Immature natural killer cell (primary cell): ENCODE measurements at regions not wholly inside any gene's neighbourhood (a gene's known extent, or its start where the extent isn't known, plus 50 kb on each side); places are given as distances from the start of the nearest gene placed in this dataset.
"Not testable (repeated sequence)": the region's sequence is repeated elsewhere in the genome, so short reads cannot be mapped to it uniquely, and the experiment has no call there.

Source experiments
- DNase-seq, 3 donors: peaks; one replicate each; pipeline ENCODE4 v3.0.0; 2022; ENCODE audit warnings: mixed read lengths in 1 of 3
- H3K27ac Mint-ChIP-seq, 6 donors: one replicate each; pipeline ENCODE4 v1.8.0; 2020; ENCODE audit warnings: mixed read lengths in 6 of 6, mild to moderate bottlenecking in 5 of 6, inconsistent platforms in 4 of 6, moderate library complexity in 3 of 6
- H3K27me3 Mint-ChIP-seq, 3 donors: one replicate each; pipeline ENCODE4 v1.8.0; 2020 to 2021; ENCODE audit warnings: low read depth in 3 of 3, mild to moderate bottlenecking in 3 of 3, mixed read lengths in 3 of 3, moderate library complexity in 3 of 3, inconsistent platforms in 1 of 3
- H3K36me3 Mint-ChIP-seq, 3 donors: one replicate each; pipeline ENCODE4 v1.8.0; 2020; ENCODE audit warnings: mixed read lengths in 3 of 3, inconsistent platforms in 2 of 3, mild to moderate bottlenecking in 2 of 3
- H3K4me1 Mint-ChIP-seq, 2 donors: one replicate each; pipeline ENCODE4 v1.8.0; 2020; ENCODE audit warnings: inconsistent platforms in 2 of 2, mild to moderate bottlenecking in 2 of 2, mixed read lengths in 2 of 2, moderate library complexity in 1 of 2
- H3K4me3 Mint-ChIP-seq, 5 donors: one replicate each; pipeline ENCODE4 v1.8.0; 2020; ENCODE audit warnings: mild to moderate bottlenecking in 5 of 5, mixed read lengths in 5 of 5, inconsistent platforms in 3 of 5, moderate library complexity in 3 of 5
- H3K9me3 Mint-ChIP-seq, 6 donors: one replicate each; pipeline ENCODE4 v1.8.0; 2020; ENCODE audit warnings: mild to moderate bottlenecking in 6 of 6, mixed read lengths in 6 of 6, inconsistent platforms in 4 of 6, moderate library complexity in 3 of 6

- Mint-ChIP-seq H3K9me3 (no peaks in the 10 kb centered on the region), H3K36me3 (no peaks in the 10 kb centered on the region), H3K4me1 (no peaks in the 10 kb centered on the region), H3K27ac (no peak overlapping the region), H3K4me3 (no peak overlapping the region), H3K27me3 (peaks cover 0 to 3% (median 0%) of the 10 kb centered on the region in 3 donors)
- DNase-seq: no peak
These were observed 684.1 kb upstream of the C16orf82 start for GRCh38 chr16:26382586-26382985.

GRCh38 chr16:26386096-26386495 is 680.6 kb upstream of the C16orf82 start:
- H3K27ac Mint-ChIP-seq: no peak overlapping the region
- peaks cover 0 to 3% (median 0%) of the 10 kb centered on the region in 6 donors for H3K9me3 Mint-ChIP-seq
- peaks cover 0 to 1% (median 0%) of the 10 kb centered on the region in 3 donors for H3K27me3 Mint-ChIP-seq
- H3K4me1 Mint-ChIP-seq: no peaks in the 10 kb centered on the region
- no peaks in the 10 kb centered on the region for H3K36me3 Mint-ChIP-seq
- no peak for DNase-seq
- no peak overlapping the region for H3K4me3 Mint-ChIP-seq

GRCh38 chr16:26391833-26392232 is 674.9 kb upstream of the C16orf82 start:
- DNase-seq: no peak
- Mint-ChIP-seq H3K36me3 (no peaks in the 10 kb centered on the region), H3K4me3 (no peak overlapping the region), H3K9me3 (peaks cover 0 to 13% (median 0%) of the 10 kb centered on the region in 6 donors), H3K4me1 (no peaks in the 10 kb centered on the region), H3K27ac (no peak overlapping the region), H3K27me3 (peaks cover 0 to 4% (median 2%) of the 10 kb centered on the region in 3 donors)

GRCh38 chr16:26394409-26394808 is 672.3 kb upstream of the C16orf82 start:
- Mint-ChIP-seq H3K36me3 (no peaks in the 10 kb centered on the region), H3K4me1 (no peaks in the 10 kb centered on the region), H3K27me3 (peaks cover 2 to 4% (median 2%) of the 10 kb centered on the region in 3 donors), H3K4me3 (no peak overlapping the region), H3K9me3 (peaks cover 0 to 13% (median 0%) of the 10 kb centered on the region in 6 donors), H3K27ac (no peak overlapping the region)
- DNase-seq: no peak

- Mint-ChIP-seq H3K9me3 (peaks cover 0 to 13% (median 0%) of the 10 kb centered on the region in 6 donors), H3K4me3 (no peak overlapping the region), H3K27ac (no peak overlapping the region), H3K27me3 (peaks cover 2 to 4% (median 2%) of the 10 kb centered on the region in 3 donors), H3K36me3 (no peaks in the 10 kb centered on the region), H3K4me1 (no peaks in the 10 kb centered on the region)
- DNase-seq: no peak
These were observed 671.0 kb upstream of the C16orf82 start for GRCh38 chr16:26395700-26396099.

- Mint-ChIP-seq H3K27ac (no peak overlapping the region), H3K4me1 (no peaks in the 10 kb centered on the region), H3K4me3 (no peak overlapping the region), H3K27me3 (peaks cover 2 to 8% (median 5%) of the 10 kb centered on the region in 3 donors), H3K9me3 (peaks cover 0 to 12% (median 0%) of the 10 kb centered on the region in 6 donors), H3K36me3 (no peaks in the 10 kb centered on the region)
- no peak for DNase-seq
These were observed 670.1 kb upstream of the C16orf82 start for GRCh38 chr16:26396511-26397235.

GRCh38 chr16:26413780-26414179 is 652.9 kb upstream of the C16orf82 start:
- Mint-ChIP-seq H3K9me3 (peaks cover 0 to 6% (median 2%) of the 10 kb centered on the region in 6 donors), H3K27me3 (peaks cover 2 to 6% (median 5%) of the 10 kb centered on the region in 3 donors), H3K4me1 (no peaks in the 10 kb centered on the region), H3K4me3 (no peak overlapping the region), H3K36me3 (no peaks in the 10 kb centered on the region), H3K27ac (no peak overlapping the region)
- DNase-seq: no peak

GRCh38 chr16:26419458-26419857 is 647.3 kb upstream of the C16orf82 start:
- not testable (repeated sequence) for H3K27ac Mint-ChIP-seq, DNase-seq, H3K36me3 Mint-ChIP-seq

GRCh38 chr16:26430618-26431017 is 636.1 kb upstream of the C16orf82 start:
- peaks cover 0 to 6% (median 2%) of the 10 kb centered on the region in 3 donors for H3K27me3 Mint-ChIP-seq
- H3K27ac Mint-ChIP-seq: no peak overlapping the region
- no peaks in the 10 kb centered on the region for H3K36me3 Mint-ChIP-seq
- no peak for DNase-seq
- H3K4me1 Mint-ChIP-seq: no peaks in the 10 kb centered on the region
- peaks cover 0 to 9% (median 0%) of the 10 kb centered on the region in 6 donors for H3K9me3 Mint-ChIP-seq
- H3K4me3 Mint-ChIP-seq: no peak overlapping the region

More at GRCh38 chr16:26419458-26419857, 647.3 kb upstream of the C16orf82 start:
- not testable (repeated sequence) for H3K4me1 Mint-ChIP-seq, H3K4me3 Mint-ChIP-seq, H3K27me3 Mint-ChIP-seq, H3K9me3 Mint-ChIP-seq

- no peak for DNase-seq
- peaks cover 0 to 7% (median 4%) of the 10 kb centered on the region in 3 donors for H3K27me3 Mint-ChIP-seq
These were observed 632.9 kb upstream of the C16orf82 start for GRCh38 chr16:26433807-26434206.

GRCh38 chr16:26441178-26441577 is 625.5 kb upstream of the C16orf82 start:
- H3K27me3 Mint-ChIP-seq: peaks cover 0 to 10% (median 0%) of the 10 kb centered on the region in 3 donors
- H3K36me3 Mint-ChIP-seq: no peaks in the 10 kb centered on the region
- no peak overlapping the region for H3K4me3 Mint-ChIP-seq
- peaks cover 0 to 4% (median 0%) of the 10 kb centered on the region in 6 donors for H3K9me3 Mint-ChIP-seq
- no peak overlapping the region for H3K27ac Mint-ChIP-seq
- DNase-seq: no peak
- H3K4me1 Mint-ChIP-seq: no peaks in the 10 kb centered on the region

More at GRCh38 chr16:26433807-26434206, 632.9 kb upstream of the C16orf82 start:
- H3K36me3 Mint-ChIP-seq: no peaks in the 10 kb centered on the region
- no peaks in the 10 kb centered on the region for H3K4me1 Mint-ChIP-seq
- H3K27ac Mint-ChIP-seq: no peak overlapping the region
- no peak overlapping the region for H3K4me3 Mint-ChIP-seq
- peaks cover 0 to 7% (median 2%) of the 10 kb centered on the region in 6 donors for H3K9me3 Mint-ChIP-seq

- Mint-ChIP-seq H3K27ac (no peak overlapping the region), H3K9me3 (peaks cover 0 to 4% (median 0%) of the 10 kb centered on the region in 6 donors), H3K4me3 (no peak overlapping the region), H3K27me3 (peaks cover 0 to 7% (median 2%) of the 10 kb centered on the region in 3 donors), H3K4me1 (no peaks in the 10 kb centered on the region), H3K36me3 (no peaks in the 10 kb centered on the region)
- no peak for DNase-seq
These were observed 624.4 kb upstream of the C16orf82 start for GRCh38 chr16:26442321-26442720.

- Mint-ChIP-seq H3K9me3 (peaks cover 0 to 4% (median 0%) of the 10 kb centered on the region in 6 donors), H3K27me3 (peaks cover 0 to 3% (median 0%) of the 10 kb centered on the region in 3 donors), H3K4me1 (no peaks in the 10 kb centered on the region), H3K36me3 (no peaks in the 10 kb centered on the region), H3K4me3 (no peak overlapping the region), H3K27ac (no peak overlapping the region)
- no peak for DNase-seq
These were observed 619.2 kb upstream of the C16orf82 start for GRCh38 chr16:26447570-26447969.

GRCh38 chr16:26453215-26453614 is 613.5 kb upstream of the C16orf82 start:
- Mint-ChIP-seq H3K4me3 (no peak overlapping the region), H3K27ac (no peak overlapping the region), H3K4me1 (no peaks in the 10 kb centered on the region), H3K9me3 (peaks cover 0 to 4% (median 0%) of the 10 kb centered on the region in 6 donors), H3K27me3 (no peaks in the 10 kb centered on the region), H3K36me3 (no peaks in the 10 kb centered on the region)
- no peak for DNase-seq
